ENCODE measurements at regions not wholly inside any gene's neighbourhood (a gene's known extent, or its start where the extent isn't known, plus 50 kb on each side); places are given as distances from the start of the nearest gene placed in this dataset.

DNA sequence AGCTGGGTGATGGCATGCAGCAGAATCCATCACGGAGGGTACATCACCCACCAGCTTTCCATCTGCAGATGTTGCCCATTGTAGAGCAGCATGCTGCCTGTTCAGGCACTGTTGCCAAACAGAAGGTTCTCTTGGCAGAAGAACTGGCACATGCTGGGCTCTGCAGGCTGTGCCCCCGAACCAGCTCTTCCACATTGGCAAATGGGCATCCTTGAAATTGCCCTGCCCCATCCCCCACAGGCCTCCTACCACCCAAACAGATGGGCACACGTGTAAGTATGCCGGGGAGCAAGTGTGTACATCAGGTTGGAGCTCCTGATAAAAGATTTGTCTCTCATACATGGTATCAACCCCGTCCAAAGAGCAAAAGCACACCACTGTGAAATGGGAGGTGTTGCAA, 220.3 kb upstream of the TAS2R1 start:
- no peaks in the 10 kb centered on the region for H3F3A ChIP-seq (ENCODE audit: insufficient read depth, low read length)

DNA sequence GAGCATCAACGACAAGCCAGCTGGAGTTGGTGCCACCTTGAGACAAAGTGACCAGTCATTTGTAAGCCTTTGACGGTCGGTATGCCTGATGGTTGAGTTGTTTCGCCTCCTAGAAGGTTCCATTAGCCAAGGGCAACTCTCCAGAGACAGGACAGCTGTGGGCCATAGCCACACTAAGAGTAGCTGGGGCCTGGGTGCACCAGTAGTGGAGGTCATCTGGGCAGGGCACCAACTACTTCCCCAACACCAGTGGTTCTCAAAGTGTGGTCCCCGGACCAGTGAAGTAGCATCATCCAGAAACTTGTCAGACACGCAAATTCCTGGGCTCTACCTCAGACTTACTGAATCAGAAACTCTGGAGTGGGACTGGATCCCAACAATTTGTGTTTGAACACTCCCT, 217.5 kb upstream of the TAS2R1 start:
- H3K36me3 ChIP-seq (ENCODE audit: insufficient read depth, low read length) = no peaks in the 10 kb centered on the region
- no peaks in the 10 kb centered on the region for H3K79me2 ChIP-seq (ENCODE audit: insufficient read depth, low read length)
- H3K9me3 ChIP-seq (ENCODE audit: low read length) = no peaks in the 10 kb centered on the region
- no peak overlapping the region for H3K4me2 ChIP-seq (ENCODE audit: low read length)
- H3F3A ChIP-seq (ENCODE audit: insufficient read depth, low read length) = no peaks in the 10 kb centered on the region
- no peak overlapping the region for H2AFZ ChIP-seq (ENCODE audit: low read length)
- no peaks in the 10 kb centered on the region for H3K4me1 ChIP-seq (ENCODE audit: insufficient read depth, low read length, severe bottlenecking)
- H4K20me1 ChIP-seq (ENCODE audit: insufficient read depth, low read length) = no peaks in the 10 kb centered on the region
- no peaks in the 10 kb centered on the region for H3K27me3 ChIP-seq (ENCODE audit: insufficient read depth, low read length)
- H3K9me2 ChIP-seq (ENCODE audit: low read depth, low read length) = no peaks in the 10 kb centered on the region
- H3K4me3 ChIP-seq (ENCODE audit: low read depth, low read length, poor library complexity, severe bottlenecking) = no peak overlapping the region
- no peak for TF ChIP-seq EZH2 (IDR thresholded peaks at IDR 0.05; ENCODE audit: borderline replicate concordance, low read length)
- TF ChIP-seq, protein P1, sequence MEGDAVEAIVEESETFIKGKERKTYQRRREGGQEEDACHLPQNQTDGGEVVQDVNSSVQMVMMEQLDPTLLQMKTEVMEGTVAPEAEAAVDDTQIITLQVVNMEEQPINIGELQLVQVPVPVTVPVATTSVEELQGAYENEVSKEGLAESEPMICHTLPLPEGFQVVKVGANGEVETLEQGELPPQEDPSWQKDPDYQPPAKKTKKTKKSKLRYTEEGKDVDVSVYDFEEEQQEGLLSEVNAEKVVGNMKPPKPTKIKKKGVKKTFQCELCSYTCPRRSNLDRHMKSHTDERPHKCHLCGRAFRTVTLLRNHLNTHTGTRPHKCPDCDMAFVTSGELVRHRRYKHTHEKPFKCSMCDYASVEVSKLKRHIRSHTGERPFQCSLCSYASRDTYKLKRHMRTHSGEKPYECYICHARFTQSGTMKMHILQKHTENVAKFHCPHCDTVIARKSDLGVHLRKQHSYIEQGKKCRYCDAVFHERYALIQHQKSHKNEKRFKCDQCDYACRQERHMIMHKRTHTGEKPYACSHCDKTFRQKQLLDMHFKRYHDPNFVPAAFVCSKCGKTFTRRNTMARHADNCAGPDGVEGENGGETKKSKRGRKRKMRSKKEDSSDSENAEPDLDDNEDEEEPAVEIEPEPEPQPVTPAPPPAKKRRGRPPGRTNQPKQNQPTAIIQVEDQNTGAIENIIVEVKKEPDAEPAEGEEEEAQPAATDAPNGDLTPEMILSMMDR (IDR thresholded peaks at IDR 0.05; ENCODE audit: low read length) = no peak
- no peak overlapping the region for H3K27ac ChIP-seq (ENCODE audit: low read depth, low read length, poor library complexity, severe bottlenecking)
- no peak overlapping the region for H3K9ac ChIP-seq (ENCODE audit: low read length)

More for the DNA sequence above, 220.3 kb upstream of the TAS2R1 start:
- no peaks in the 10 kb centered on the region for H3K9me3 ChIP-seq (ENCODE audit: low read length)
- H2AFZ ChIP-seq (ENCODE audit: low read length) = no peak overlapping the region
- no peaks in the 10 kb centered on the region for H3K27me3 ChIP-seq (ENCODE audit: insufficient read depth, low read length)
- no peaks in the 10 kb centered on the region for H3K79me2 ChIP-seq (ENCODE audit: insufficient read depth, low read length)
- no peak overlapping the region for H3K4me2 ChIP-seq (ENCODE audit: low read length)
- no peaks in the 10 kb centered on the region for H3K9me2 ChIP-seq (ENCODE audit: low read depth, low read length)
- TF ChIP-seq EZH2 (IDR thresholded peaks at IDR 0.05; ENCODE audit: borderline replicate concordance, low read length) = no peak
- TF ChIP-seq, protein P1 (IDR thresholded peaks at IDR 0.05; ENCODE audit: low read length) = no peak
- no peak overlapping the region for H3K9ac ChIP-seq (ENCODE audit: low read length)
- H4K20me1 ChIP-seq (ENCODE audit: insufficient read depth, low read length) = no peaks in the 10 kb centered on the region
- H3K36me3 ChIP-seq (ENCODE audit: insufficient read depth, low read length) = no peaks in the 10 kb centered on the region
- no peaks in the 10 kb centered on the region for H3K4me1 ChIP-seq (ENCODE audit: insufficient read depth, low read length, severe bottlenecking)
- H3K4me3 ChIP-seq (ENCODE audit: low read depth, low read length, poor library complexity, severe bottlenecking) = no peak overlapping the region
- no peak overlapping the region for H3K27ac ChIP-seq (ENCODE audit: low read depth, low read length, poor library complexity, severe bottlenecking)

DNA sequence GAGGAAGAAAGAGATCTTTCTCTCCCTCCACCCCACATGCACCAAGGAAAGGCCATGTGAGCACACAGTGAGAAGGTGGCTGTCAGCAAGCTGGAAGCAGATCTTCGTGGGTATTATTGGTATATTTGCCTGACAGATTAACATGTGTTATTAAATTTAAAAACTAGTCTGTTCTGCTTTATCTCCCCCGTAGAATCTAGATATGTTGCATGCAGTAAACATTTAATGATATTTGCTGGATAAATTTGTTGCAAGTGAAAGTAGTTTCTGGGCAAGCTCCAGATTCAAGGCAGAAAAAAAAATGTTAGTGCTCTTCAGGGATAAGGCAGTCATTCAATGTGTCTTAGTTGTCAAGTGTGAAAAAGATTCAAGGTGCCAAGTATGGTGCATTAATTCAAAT, 215.0 kb upstream of the TAS2R1 start:
- Histone ChIP-seq H3K79me2 (ENCODE audit: insufficient read depth, low read length) (no peaks in the 10 kb centered on the region), H3K4me3 (ENCODE audit: low read depth, low read length, poor library complexity, severe bottlenecking) (no peak overlapping the region), H3K9me3 (ENCODE audit: low read length) (no peaks in the 10 kb centered on the region), H3K9ac (ENCODE audit: low read length) (no peak overlapping the region), H3K4me1 (ENCODE audit: insufficient read depth, low read length, severe bottlenecking) (no peaks in the 10 kb centered on the region), H2AFZ (ENCODE audit: low read length) (no peak overlapping the region), H3K9me2 (ENCODE audit: low read depth, low read length) (no peaks in the 10 kb centered on the region), H3K27ac (ENCODE audit: low read depth, low read length, poor library complexity, severe bottlenecking) (no peak overlapping the region), H3K27me3 (ENCODE audit: insufficient read depth, low read length) (no peaks in the 10 kb centered on the region), H3K36me3 (ENCODE audit: insufficient read depth, low read length) (no peaks in the 10 kb centered on the region), H4K20me1 (ENCODE audit: insufficient read depth, low read length) (no peaks in the 10 kb centered on the region), H3K4me2 (ENCODE audit: low read length) (no peak overlapping the region), H3F3A (ENCODE audit: insufficient read depth, low read length) (no peaks in the 10 kb centered on the region)
- TF ChIP-seq EZH2 (IDR thresholded peaks at IDR 0.05; ENCODE audit: borderline replicate concordance, low read length) = no peak
- TF ChIP-seq, protein P1 (IDR thresholded peaks at IDR 0.05; ENCODE audit: low read length) = no peak
